IPS DF 6.9 (cell line): ENCODE measurements at regions not wholly inside any gene's neighbourhood (a gene's known extent, or its start where the extent isn't known, plus 50 kb on each side); places are given as distances from the start of the nearest gene placed in this dataset.

Experiments used
- DNase-seq: peaks from one replicate; pipeline ENCODE4 v3.0.0-alpha.2; 2013; ENCODE audit warnings: low read depth, low spot score
- H3K27ac ChIP-seq: one replicate; pipeline ENCODE4 v1.5.1; 2013; ENCODE audit warnings: low read length, control low read depth
- H3K27me3 ChIP-seq: 2 replicates; pipeline ENCODE4 v1.6.1; 2013; ENCODE audit warnings: mild to moderate bottlenecking, low read length; ENCODE audit not compliant: control insufficient read depth, insufficient read depth
- H3K36me3 ChIP-seq: 2 replicates; pipeline ENCODE4 v1.6.1; 2013; ENCODE audit warnings: low read length; ENCODE audit not compliant: control insufficient read depth, insufficient read depth
- H3K4me1 ChIP-seq: 2 replicates; pipeline ENCODE4 v1.6.1; 2013; ENCODE audit warnings: low read length; ENCODE audit not compliant: control insufficient read depth, insufficient read depth
- H3K4me3 ChIP-seq: 2 replicates; pipeline ENCODE4 v1.5.1; 2013; ENCODE audit warnings: mild to moderate bottlenecking, low read length
- H3K9me3 ChIP-seq: 2 replicates; pipeline ENCODE4 v1.6.1; 2013; ENCODE audit warnings: low read length, inconsistent platforms; ENCODE audit not compliant: control insufficient read depth, insufficient read depth
- WGBS: extraction: QIAGEN DNeasy Blood & Tissue Kit; methylation state at CpG from one replicate; pipeline ENCODE4 v1.1.7; 2013; ENCODE audit warnings: mixed read lengths, missing lambda C conversion rate; ENCODE audit not compliant: insufficient read length, insufficient coverage; 5-methylcytosine and 5-hydroxymethylcytosine counted together

DNA sequence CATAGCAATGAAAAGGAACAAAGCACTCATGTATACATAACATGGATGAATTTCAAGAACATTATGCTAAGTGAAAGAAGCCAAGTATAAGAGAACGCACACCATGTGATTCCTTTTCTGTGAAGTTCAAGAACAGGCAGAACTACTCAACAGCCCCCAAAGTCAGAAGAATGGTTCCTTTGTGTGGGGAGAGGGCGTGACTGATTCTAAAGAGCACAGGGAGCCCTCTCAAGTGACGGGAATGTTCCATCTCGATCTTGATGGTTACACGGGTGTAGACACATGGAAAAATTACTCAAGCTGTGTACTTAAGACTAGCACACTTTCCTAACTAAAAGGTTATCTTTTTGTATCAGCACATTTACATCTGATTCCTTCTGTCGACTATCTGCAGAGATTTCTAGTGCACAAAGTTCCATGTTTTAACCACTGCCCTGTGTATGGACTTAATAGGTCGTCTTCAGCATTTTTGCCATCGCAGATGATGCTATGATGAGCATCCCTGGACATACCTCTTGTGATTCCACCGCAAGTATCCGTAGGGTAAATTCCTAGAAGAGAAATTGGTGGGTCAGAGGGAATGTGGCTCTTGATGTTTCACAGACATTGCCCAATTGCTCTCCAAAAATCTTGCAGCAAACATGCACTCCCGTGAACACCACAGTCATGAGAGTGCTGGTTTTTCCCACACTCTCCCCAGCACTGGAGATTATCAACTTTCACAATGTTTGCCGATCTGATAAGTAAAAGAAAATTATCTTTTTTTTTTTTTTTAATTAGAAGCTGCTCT, 279.3 kb downstream of the BMP7 start:
- DNase-seq, result no peak
- H3K9me3 ChIP-seq, result no peaks in the 10 kb centered on the region
- no peak overlapping the region for H3K4me3 ChIP-seq
- H3K27me3 ChIP-seq, result no peaks in the 10 kb centered on the region
- H3K36me3 ChIP-seq, result no peaks in the 10 kb centered on the region
- no CpG with 5 or more reads among the region's 12 CpGs for WGBS
- no peaks in the 10 kb centered on the region for H3K4me1 ChIP-seq
- no peak overlapping the region for H3K27ac ChIP-seq

DNA sequence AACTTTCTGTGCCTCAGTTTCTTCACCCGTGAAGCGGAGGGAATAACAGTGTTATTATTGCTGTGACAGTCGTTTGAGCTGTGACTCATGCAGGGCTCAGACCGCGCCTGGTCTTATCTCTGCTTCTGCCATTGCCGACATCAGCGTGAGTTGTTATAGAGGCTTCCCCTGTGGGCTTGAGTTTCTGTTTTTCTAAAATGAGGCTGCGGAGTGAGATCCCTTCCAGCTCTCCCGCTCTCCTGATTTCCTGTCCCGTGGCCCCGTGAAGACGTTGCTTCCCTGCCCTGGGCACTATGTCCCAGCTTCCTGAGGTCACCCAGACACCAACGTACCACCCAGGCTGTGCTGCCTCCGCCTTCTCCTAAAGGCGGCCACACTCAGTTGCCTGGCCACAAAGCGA, 278.5 kb downstream of the BMP7 start:
- Histone ChIP-seq H3K27ac (no peak overlapping the region), H3K9me3 (no peaks in the 10 kb centered on the region), H3K27me3 (no peaks in the 10 kb centered on the region), H3K4me3 (no peak overlapping the region), H3K4me1 (no peaks in the 10 kb centered on the region), H3K36me3 (no peaks in the 10 kb centered on the region)
- no peak for DNase-seq
- WGBS, result no CpG with 5 or more reads among the region's 16 CpGs

DNA sequence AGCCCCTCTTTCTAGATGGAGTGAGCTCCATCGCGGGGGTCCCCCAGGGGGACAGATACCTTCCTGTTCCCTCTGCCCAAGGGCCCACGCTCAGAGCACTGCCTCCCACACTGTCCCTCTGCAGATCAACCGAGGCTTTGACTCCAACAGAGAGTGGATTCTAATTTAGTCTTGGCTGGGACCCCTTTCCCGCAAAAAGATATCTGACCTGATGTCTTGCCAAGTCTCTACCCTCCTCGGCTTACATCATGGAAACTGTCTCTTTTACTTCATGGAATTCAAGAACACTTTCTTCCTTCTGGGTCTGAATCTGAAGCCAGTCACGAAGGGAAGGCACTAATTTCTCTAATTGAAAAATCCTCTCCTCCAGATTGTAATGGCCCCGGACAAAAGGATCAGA, 278.0 kb downstream of the BMP7 start:
- H3K4me1 ChIP-seq, result no peaks in the 10 kb centered on the region
- no peaks in the 10 kb centered on the region for H3K27me3 ChIP-seq
- H3K4me3 ChIP-seq, result no peak overlapping the region
- no peak overlapping the region for H3K27ac ChIP-seq
- DNase-seq, result no peak
- WGBS, result no CpG with 5 or more reads among the region's 8 CpGs
- no peaks in the 10 kb centered on the region for H3K36me3 ChIP-seq
- no peaks in the 10 kb centered on the region for H3K9me3 ChIP-seq

DNA sequence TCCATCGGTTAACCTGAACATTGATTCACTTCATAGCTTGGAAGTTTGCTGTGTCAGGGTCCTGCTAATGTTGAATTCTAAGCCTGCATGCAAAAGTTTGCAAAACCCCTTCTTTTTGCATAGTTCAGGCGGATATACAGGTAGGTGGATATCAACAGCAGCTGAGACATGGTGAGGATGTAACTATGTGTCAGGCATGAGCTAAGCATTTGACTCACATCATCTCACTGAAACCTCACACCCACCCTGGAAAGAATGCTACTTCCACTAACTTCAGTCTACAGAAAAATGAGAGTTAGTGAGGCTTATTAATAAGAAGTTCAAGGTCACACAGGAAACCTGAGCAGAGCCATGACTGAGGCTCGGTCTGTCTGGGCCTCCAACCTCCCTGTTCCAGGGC, 276.9 kb downstream of the BMP7 start:
- no peak for DNase-seq
- no peaks in the 10 kb centered on the region for H3K9me3 ChIP-seq
- H3K27ac ChIP-seq, result no peak overlapping the region
- H3K36me3 ChIP-seq, result no peaks in the 10 kb centered on the region
- WGBS, result no CpG with 5 or more reads among the region's 3 CpGs
- H3K27me3 ChIP-seq, result no peaks in the 10 kb centered on the region
- no peak overlapping the region for H3K4me3 ChIP-seq
- H3K4me1 ChIP-seq, result no peaks in the 10 kb centered on the region

DNA sequence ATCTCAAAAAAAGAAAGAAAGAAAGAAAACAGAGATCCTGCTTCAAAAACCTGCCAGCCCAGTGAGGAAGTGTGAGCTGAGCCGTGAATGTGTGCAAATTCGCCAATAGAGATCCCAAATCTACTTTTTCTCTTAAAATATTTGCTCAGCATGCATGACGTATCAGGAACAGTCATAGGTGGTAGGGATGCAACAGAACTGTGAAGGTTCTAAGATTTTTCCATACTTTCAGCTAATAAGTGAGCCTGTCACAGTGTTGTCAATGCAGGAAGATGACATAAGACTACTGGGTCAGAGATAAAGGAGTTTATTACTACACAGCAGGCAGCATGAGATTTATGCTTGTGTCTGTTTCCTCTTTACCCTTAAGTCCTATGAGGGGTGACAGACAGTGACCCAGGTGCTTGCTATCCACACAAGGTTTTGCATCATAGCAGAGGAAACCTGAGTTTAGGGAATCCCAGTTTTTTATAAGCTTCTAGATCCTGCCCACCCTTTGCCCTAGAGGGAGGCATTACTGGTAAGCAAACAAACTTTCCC, 273.4 kb downstream of the BMP7 start:
- WGBS, result no CpG with 5 or more reads among the region's 3 CpGs
- Histone ChIP-seq H3K27ac (no peak overlapping the region), H3K4me3 (no peak overlapping the region), H3K27me3 (no peaks in the 10 kb centered on the region), H3K36me3 (no peaks in the 10 kb centered on the region), H3K9me3 (no peaks in the 10 kb centered on the region), H3K4me1 (no peaks in the 10 kb centered on the region)
- no peak for DNase-seq

DNA sequence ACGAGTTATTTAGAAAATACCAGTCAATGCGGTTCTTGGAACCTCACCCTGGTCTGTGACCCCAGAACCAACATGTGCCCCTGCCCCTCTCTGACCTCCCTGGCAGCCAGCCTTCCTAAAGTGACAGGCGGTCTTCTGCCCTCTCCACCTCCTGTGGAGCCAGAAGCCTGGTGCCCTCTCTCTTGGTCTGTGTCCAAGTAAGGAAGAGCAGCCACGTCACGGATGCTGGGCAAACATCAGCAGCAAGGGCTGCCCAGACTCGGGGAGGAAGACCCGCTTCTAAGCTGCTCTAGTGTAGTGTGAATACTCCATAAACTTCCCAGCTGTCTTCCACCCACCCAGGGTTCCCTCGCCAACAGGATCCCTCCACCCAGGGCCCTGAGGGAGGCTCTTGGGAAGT, 272.4 kb downstream of the BMP7 start:
- H3K27me3 ChIP-seq, result no peaks in the 10 kb centered on the region
- H3K36me3 ChIP-seq, result no peaks in the 10 kb centered on the region
- H3K4me3 ChIP-seq, result no peak overlapping the region
- H3K27ac ChIP-seq, result no peak overlapping the region
- H3K4me1 ChIP-seq, result no peaks in the 10 kb centered on the region
- no peaks in the 10 kb centered on the region for H3K9me3 ChIP-seq
- WGBS, result no CpG with 5 or more reads among the region's 8 CpGs
- DNase-seq, result no peak

DNA sequence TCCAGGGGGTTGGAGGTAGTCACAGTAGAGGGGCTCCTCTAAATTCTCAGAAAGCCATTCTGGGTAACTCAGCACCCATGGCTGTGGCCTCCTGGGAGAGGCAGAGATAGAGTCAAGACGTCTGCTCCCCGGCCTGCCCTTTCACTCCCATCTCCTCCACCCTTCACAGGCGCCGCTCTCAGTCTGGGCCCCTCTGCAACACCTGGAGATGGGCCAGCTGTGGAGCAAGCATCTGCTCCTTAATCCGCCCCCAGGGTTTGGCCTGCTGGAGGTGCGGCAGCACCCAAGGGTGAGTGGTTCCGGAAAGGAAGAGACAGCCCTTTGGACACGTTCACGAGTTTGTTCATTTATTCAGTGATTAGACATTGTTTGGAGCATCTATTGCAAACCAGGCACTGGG, 271.3 kb downstream of the BMP7 start:
- no peak for DNase-seq

DNA sequence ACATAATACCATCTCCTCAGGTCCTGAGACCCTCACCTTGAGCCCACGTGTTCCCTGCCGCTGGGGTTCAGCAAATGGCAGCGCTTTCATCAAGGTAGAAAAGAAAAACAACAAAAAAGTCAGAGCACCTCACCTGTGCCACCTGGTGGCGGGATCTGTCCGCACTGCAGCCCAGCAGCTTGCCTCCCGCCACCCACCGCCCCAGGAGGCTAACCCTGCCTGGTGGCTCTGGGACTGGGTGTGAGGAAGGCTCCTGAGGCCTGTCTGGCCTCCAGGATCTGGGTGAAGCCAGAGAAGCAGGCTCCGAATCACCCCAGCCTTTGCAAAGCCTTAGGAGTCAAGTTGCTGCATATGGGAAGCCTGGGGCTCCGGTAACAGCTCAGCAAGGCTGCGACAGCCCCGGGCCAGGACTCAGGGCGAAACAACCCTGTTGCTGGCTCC, 270.8 kb downstream of the BMP7 start:
- Histone ChIP-seq H3K4me1 (no peaks in the 10 kb centered on the region), H3K27ac (no peak overlapping the region), H3K9me3 (no peaks in the 10 kb centered on the region), H3K27me3 (no peaks in the 10 kb centered on the region), H3K36me3 (no peaks in the 10 kb centered on the region), H3K4me3 (no peak overlapping the region)
- no peak for DNase-seq
- no CpG with 5 or more reads among the region's 12 CpGs for WGBS

More for the DNA sequence above, 271.3 kb downstream of the BMP7 start:
- Histone ChIP-seq H3K27me3 (no peaks in the 10 kb centered on the region), H3K9me3 (no peaks in the 10 kb centered on the region), H3K4me3 (no peak overlapping the region), H3K4me1 (no peaks in the 10 kb centered on the region), H3K27ac (no peak overlapping the region), H3K36me3 (no peaks in the 10 kb centered on the region)
- no CpG with 5 or more reads among the region's 9 CpGs for WGBS

DNA sequence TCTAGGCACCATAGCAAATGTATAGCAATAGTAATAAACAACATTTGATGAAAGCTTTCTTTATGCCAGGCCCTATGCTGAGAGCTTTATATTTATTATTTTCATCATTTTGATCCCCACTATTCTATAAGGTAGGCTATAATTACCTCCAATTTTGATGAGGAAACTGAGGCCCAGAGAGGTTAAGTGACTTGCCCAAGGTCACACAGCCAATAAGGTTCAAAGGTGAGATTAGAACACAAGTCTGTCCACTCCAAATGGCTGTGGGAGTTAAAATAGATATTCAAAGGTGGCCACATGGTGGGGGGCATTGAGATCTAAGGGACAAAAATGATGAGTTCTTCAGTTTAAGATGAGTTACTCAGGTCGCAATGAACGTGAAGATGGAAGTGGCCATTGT, 269.9 kb downstream of the BMP7 start:
- H3K27me3 ChIP-seq, result no peaks in the 10 kb centered on the region
- no peaks in the 10 kb centered on the region for H3K9me3 ChIP-seq
- H3K27ac ChIP-seq, result no peak overlapping the region
- no peaks in the 10 kb centered on the region for H3K36me3 ChIP-seq
- no peak for DNase-seq
- WGBS, result no CpG with 5 or more reads among the region's 2 CpGs
- no peaks in the 10 kb centered on the region for H3K4me1 ChIP-seq
- no peak overlapping the region for H3K4me3 ChIP-seq

DNA sequence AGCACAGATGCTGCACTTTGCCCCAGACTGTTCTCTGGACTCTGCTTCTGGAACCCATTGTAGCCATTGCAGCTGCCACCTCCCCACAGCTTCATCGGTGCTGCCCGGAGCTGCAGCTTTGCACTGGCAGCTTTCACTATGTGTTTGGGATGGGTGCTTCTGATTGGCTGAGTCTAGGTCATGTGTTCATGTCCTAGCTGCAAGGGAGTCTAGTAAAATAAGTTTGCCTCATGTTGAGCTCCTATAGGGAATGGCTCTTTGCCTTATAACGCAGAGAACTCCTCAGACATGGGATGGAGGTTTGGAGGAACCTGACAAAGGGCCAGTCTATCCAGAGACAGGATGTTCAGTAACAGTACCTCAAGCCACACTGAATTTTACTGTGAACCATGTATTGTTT, 268.0 kb downstream of the BMP7 start:
- no peak overlapping the region for H3K27ac ChIP-seq
- H3K4me1 ChIP-seq, result peaks cover 2% of the 10 kb centered on the region; the same call in 1 of the 2 replicates
- no peaks in the 10 kb centered on the region for H3K9me3 ChIP-seq
- no peak overlapping the region for H3K4me3 ChIP-seq
- DNase-seq, result no peak
- H3K36me3 ChIP-seq, result no peaks in the 10 kb centered on the region
- WGBS, result no CpG with 5 or more reads among the region's 3 CpGs
- no peaks in the 10 kb centered on the region for H3K27me3 ChIP-seq
